Hematopoietic multipotent progenitor cell treated with erythropoietin and hydrocortisone succinate and interleukin-3 and kit ligand, for 8 days (in vitro differentiated cells): ENCODE measurements at regions not wholly inside any gene's neighbourhood (a gene's known extent, or its start where the extent isn't known, plus 50 kb on each side); places are given as distances from the start of the nearest gene placed in this dataset.

Experiments used
- DNase-seq: peaks from one replicate; pipeline ENCODE4 v3.0.0-alpha.2; 2015

- DNase-seq: no peak
These were observed 336.7 kb upstream of the C16orf82 start for GRCh38 chr16:26729951-26730541.

- no peak for DNase-seq
These were observed 335.0 kb upstream of the C16orf82 start for GRCh38 chr16:26731729-26732128.

- DNase-seq: no peak
These were observed 333.0 kb upstream of the C16orf82 start for GRCh38 chr16:26733710-26734109.

- DNase-seq: no peak
These were observed 331.2 kb upstream of the C16orf82 start for GRCh38 chr16:26735521-26735920.

GRCh38 chr16:26736084-26736483 is 330.6 kb upstream of the C16orf82 start:
- no peak for DNase-seq

- no peak for DNase-seq
These were observed 326.0 kb upstream of the C16orf82 start for GRCh38 chr16:26740771-26741170.

GRCh38 chr16:26742040-26742439 is 324.7 kb upstream of the C16orf82 start:
- no peak for DNase-seq

GRCh38 chr16:26744430-26744829 is 322.3 kb upstream of the C16orf82 start:
- DNase-seq: no peak

- no peak for DNase-seq
These were observed 319.0 kb upstream of the C16orf82 start for GRCh38 chr16:26747760-26748159.

GRCh38 chr16:26749072-26749471 is 317.7 kb upstream of the C16orf82 start:
- no peak for DNase-seq

GRCh38 chr16:26752166-26752565 is 314.6 kb upstream of the C16orf82 start:
- no peak for DNase-seq

GRCh38 chr16:26756633-26757032 is 310.1 kb upstream of the C16orf82 start:
- DNase-seq: no peak

GRCh38 chr16:26762594-26762993 is 304.1 kb upstream of the C16orf82 start:
- no peak for DNase-seq

GRCh38 chr16:26765087-26765486 is 301.6 kb upstream of the C16orf82 start:
- no peak for DNase-seq

- DNase-seq: no peak
These were observed 298.2 kb upstream of the C16orf82 start for GRCh38 chr16:26768385-26769010.

GRCh38 chr16:26770547-26770946 is 296.2 kb upstream of the C16orf82 start:
- no peak for DNase-seq

GRCh38 chr16:26772503-26772902 is 294.2 kb upstream of the C16orf82 start:
- DNase-seq: no peak

GRCh38 chr16:26777821-26778220 is 288.9 kb upstream of the C16orf82 start:
- DNase-seq: no peak

GRCh38 chr16:26787924-26788323 is 278.8 kb upstream of the C16orf82 start:
- DNase-seq: no peak

- no peak for DNase-seq
These were observed 275.6 kb upstream of the C16orf82 start for GRCh38 chr16:26791169-26791568.

GRCh38 chr16:26795184-26795583 is 271.5 kb upstream of the C16orf82 start:
- DNase-seq: no peak

- DNase-seq: no peak
These were observed 265.1 kb upstream of the C16orf82 start for GRCh38 chr16:26801628-26802027.

- no peak for DNase-seq
These were observed 264.3 kb upstream of the C16orf82 start for GRCh38 chr16:26802440-26802839.

GRCh38 chr16:26802965-26803364 is 263.8 kb upstream of the C16orf82 start:
- no peak for DNase-seq

GRCh38 chr16:26806657-26807056 is 260.1 kb upstream of the C16orf82 start:
- DNase-seq: no peak
